SU-DHL-6 (cell line): ENCODE measurements at regions not wholly inside any gene's neighbourhood (a gene's known extent, or its start where the extent isn't known, plus 50 kb on each side); places are given as distances from the start of the nearest gene placed in this dataset.

Experiments used
- H2AFZ ChIP-seq: fragments of 200-600 bp; sonication (generic); 2 replicates; pipeline ENCODE4 v1.6.1; 2014; ENCODE audit warnings: low read depth, mild to moderate bottlenecking, moderate library complexity, mixed read lengths, antibody characterized with exemption, low read length; ENCODE audit not compliant: severe bottlenecking
- H3F3A ChIP-seq: fragments of 200-600 bp; shearing (Covaris generic); 2 replicates; pipeline ENCODE4 v1.6.0; 2016; ENCODE audit warnings: antibody characterized with exemption, mild to moderate bottlenecking; ENCODE audit not compliant: insufficient read depth
- H3K27ac ChIP-seq: fragments of 200-600 bp; sonication (generic); 2 replicates; pipeline ENCODE4 v1.5.1; 2016; ENCODE audit warnings: low read depth, mild to moderate bottlenecking, low read length, moderate library complexity, mixed read lengths
- H3K27me3 ChIP-seq: fragments of 200-600 bp; sonication (generic), shearing (Covaris generic); 2 replicates; pipeline ENCODE4 v1.6.0; 2014; ENCODE audit warnings: mild to moderate bottlenecking, low read length
- H3K36me3 ChIP-seq: fragments of 200-600 bp; sonication (generic); 2 replicates; pipeline ENCODE4 v1.6.1; 2014; ENCODE audit warnings: mild to moderate bottlenecking, low read length, mixed read lengths
- H3K4me2 ChIP-seq: fragments of 300-600, 200-600 bp; shearing (Covaris generic), sonication (generic); 2 replicates; pipeline ENCODE4 v1.6.0; 2014; ENCODE audit warnings: low read length, low read depth, mild to moderate bottlenecking; ENCODE audit not compliant: poor library complexity, severe bottlenecking
- H3K4me3 ChIP-seq: fragments of 200-600 bp; sonication (generic); 2 replicates; pipeline ENCODE4 v1.5.1; 2014; ENCODE audit warnings: antibody characterized with exemption, low read length, mild to moderate bottlenecking, mixed read lengths; ENCODE audit not compliant: insufficient read depth, poor library complexity, severe bottlenecking
- H3K79me2 ChIP-seq: fragments of 200-600 bp; sonication (generic); 2 replicates; pipeline ENCODE4 v1.6.1; 2014; ENCODE audit warnings: mild to moderate bottlenecking, low read length, moderate library complexity; ENCODE audit not compliant: insufficient read depth
- H3K9ac ChIP-seq: fragments of 200-600 bp; sonication (generic); 2 replicates; pipeline ENCODE4 v1.7.0; 2014; ENCODE audit warnings: mild to moderate bottlenecking, low read length
- H3K9me2 ChIP-seq: fragments of 200-600 bp; sonication (generic); replicated peaks from 2 replicates; pipeline ENCODE4 v1.6.1; 2014; ENCODE audit warnings: low read length; ENCODE audit not compliant: insufficient read depth
- H3K9me3 ChIP-seq: fragments of 200-600 bp; sonication (generic); 2 replicates; pipeline ENCODE4 v1.6.1; 2014; ENCODE audit warnings: low read length, mixed read lengths; ENCODE audit not compliant: insufficient read depth
- H4K20me1 ChIP-seq: fragments of 200-600 bp; sonication (generic); 2 replicates; pipeline ENCODE4 v1.6.1; 2014; ENCODE audit warnings: low read depth, mild to moderate bottlenecking, antibody characterized with exemption, low read length, moderate library complexity, mixed read lengths
- CTCF ChIP-seq: fragments of 200-600 bp; sonication (generic); IDR thresholded peaks from one replicate; pipeline ENCODE4 v1.5.1; 2017; ENCODE audit warnings: antibody characterized with exemption, mild to moderate bottlenecking, low read length, moderate library complexity; ENCODE audit not compliant: insufficient read depth, poor library complexity, severe bottlenecking
- EZH2phosphoT487 ChIP-seq: fragments of 200-600 bp; sonication (generic), shearing (Covaris generic); conservative IDR thresholded peaks from 2 replicates; pipeline ENCODE4 v1.6.1; 2018; ENCODE audit warnings: mild to moderate bottlenecking, antibody characterized with exemption, low read length, moderate library complexity, mixed read lengths

GRCh38 chr1:221089803-221090202 lies 210.6 kb downstream of the HLX start:
- H3K4me2 ChIP-seq: no peak overlapping the region

GRCh38 chr1:221093903-221094791 lies 214.9 kb downstream of the HLX start:
- TF ChIP-seq CTCF (no peak), EZH2phosphoT487 (no peak)
- Histone ChIP-seq H3K36me3 (no peaks in the 10 kb centered on the region), H3K4me3 (no peak overlapping the region), H4K20me1 (no peaks in the 10 kb centered on the region), H3K9me2 (no peaks in the 10 kb centered on the region), H3K9me3 (no peaks in the 10 kb centered on the region), H3K4me2 (no peak overlapping the region), H2AFZ (no peak overlapping the region), H3K27me3 (no peaks in the 10 kb centered on the region), H3K79me2 (no peaks in the 10 kb centered on the region), H3F3A (no peaks in the 10 kb centered on the region), H3K9ac (no peak overlapping the region), H3K27ac (no peak overlapping the region)

More at GRCh38 chr1:221089803-221090202, 210.6 kb downstream of the HLX start:
- Histone ChIP-seq H3F3A (no peaks in the 10 kb centered on the region), H3K9ac (no peak overlapping the region), H3K9me3 (no peaks in the 10 kb centered on the region), H3K4me3 (no peak overlapping the region), H3K27me3 (no peaks in the 10 kb centered on the region), H3K36me3 (no peaks in the 10 kb centered on the region), H2AFZ (no peak overlapping the region), H3K27ac (no peak overlapping the region), H3K9me2 (no peaks in the 10 kb centered on the region), H3K79me2 (no peaks in the 10 kb centered on the region), H4K20me1 (no peaks in the 10 kb centered on the region)
- TF ChIP-seq EZH2phosphoT487 (no peak), CTCF (no peak)

GRCh38 chr1:221097479-221098281 lies 218.4 kb downstream of the HLX start:
- H2AFZ ChIP-seq: no peak overlapping the region
- H3K9me3 ChIP-seq: no peaks in the 10 kb centered on the region
- H4K20me1 ChIP-seq: no peaks in the 10 kb centered on the region
- no peaks in the 10 kb centered on the region for H3K9me2 ChIP-seq
- no peaks in the 10 kb centered on the region for H3K27me3 ChIP-seq
- H3K79me2 ChIP-seq: no peaks in the 10 kb centered on the region
- H3K36me3 ChIP-seq: no peaks in the 10 kb centered on the region
- H3K9ac ChIP-seq: no peak overlapping the region
- no peaks in the 10 kb centered on the region for H3F3A ChIP-seq
- no peak overlapping the region for H3K4me2 ChIP-seq
- no peak overlapping the region for H3K4me3 ChIP-seq
- TF ChIP-seq CTCF (no peak), EZH2phosphoT487 (no peak)
- no peak overlapping the region for H3K27ac ChIP-seq
